Trophoblast cell (in vitro differentiated cells and primary cell): ENCODE measurements at regions not wholly inside any gene's neighbourhood (a gene's known extent, or its start where the extent isn't known, plus 50 kb on each side); places are given as distances from the start of the nearest gene placed in this dataset.
A peak's percentile ranks its signal among the peaks of the same experiment; 100 is the strongest.
"Not testable (repeated sequence)": the region's sequence is repeated elsewhere in the genome, so short reads cannot be mapped to it uniquely, and the experiment has no call there.

Source experiments
- DNase-seq, 2 donors: peaks; one replicate each; pipeline ENCODE4 v3.0.0-alpha.2; 2016
- H2AFZ ChIP-seq: 2 replicates; pipeline ENCODE4 v1.6.1; 2013; ENCODE audit warnings: low read length, moderate library complexity, mild to moderate bottlenecking; ENCODE audit not compliant: insufficient read depth, poor library complexity
- H2AK5ac ChIP-seq: 2 replicates; pipeline ENCODE4 v1.6.1; 2013; ENCODE audit warnings: mild to moderate bottlenecking, low read length
- H2BK120ac ChIP-seq: 2 replicates; pipeline ENCODE4 v1.6.1; 2013; ENCODE audit warnings: low read length, mild to moderate bottlenecking, moderate library complexity; ENCODE audit not compliant: insufficient read depth, poor library complexity
- H2BK12ac ChIP-seq: 2 replicates; pipeline ENCODE4 v1.6.1; 2013; ENCODE audit warnings: mild to moderate bottlenecking, low read length, moderate library complexity
- H2BK5ac ChIP-seq: 2 replicates; pipeline ENCODE4 v1.6.1; 2013; ENCODE audit warnings: low read length, low read depth, moderate library complexity, mild to moderate bottlenecking; ENCODE audit not compliant: poor library complexity
- H3K14ac ChIP-seq: 2 replicates; pipeline ENCODE4 v1.6.1; 2013; ENCODE audit warnings: mild to moderate bottlenecking, low read length
- H3K18ac ChIP-seq: 2 replicates; pipeline ENCODE4 v1.6.1; 2013; ENCODE audit warnings: mild to moderate bottlenecking, low read length
- H3K23ac ChIP-seq: 2 replicates; pipeline ENCODE4 v1.6.1; 2013; ENCODE audit warnings: low read length
- H3K27ac ChIP-seq: 2 replicates; pipeline ENCODE4 v1.5.1; 2013; ENCODE audit warnings: low read depth, mild to moderate bottlenecking, inconsistent platforms, low read length, moderate library complexity
- H3K27me3 ChIP-seq: 2 replicates; pipeline ENCODE4 v1.6.1; 2013; ENCODE audit warnings: inconsistent platforms, mild to moderate bottlenecking, low read length, moderate library complexity; ENCODE audit not compliant: insufficient read depth
- H3K36me3 ChIP-seq, 2 experiments: 1 replicate in 1 of 2; 2 replicates in 1 of 2; pipeline ENCODE4 v1.6.1; 2013; ENCODE audit warnings: low read length in 2 of 2, mild to moderate bottlenecking in 2 of 2, moderate library complexity in 1 of 2; ENCODE audit not compliant: insufficient read depth in 2 of 2, control insufficient read depth in 1 of 2
- H3K4ac ChIP-seq: 2 replicates; pipeline ENCODE4 v1.6.1; 2013; ENCODE audit warnings: low read depth, mild to moderate bottlenecking, low read length, moderate library complexity
- H3K4me1 ChIP-seq, 2 experiments: 1 replicate in 1 of 2; 2 replicates in 1 of 2; pipeline ENCODE4 v1.6.1; 2013; ENCODE audit warnings: low read length in 2 of 2, mild to moderate bottlenecking in 2 of 2, moderate library complexity in 1 of 2; ENCODE audit not compliant: insufficient read depth in 2 of 2, control insufficient read depth in 1 of 2
- H3K4me2 ChIP-seq: 2 replicates; pipeline ENCODE4 v1.6.1; 2013; ENCODE audit warnings: inconsistent platforms, mild to moderate bottlenecking, low read length, moderate library complexity
- H3K4me3 ChIP-seq: 2 replicates; pipeline ENCODE4 v1.5.1; 2013; ENCODE audit warnings: mild to moderate bottlenecking, low read depth, low read length, inconsistent platforms
- H3K79me1 ChIP-seq: one replicate; pipeline ENCODE4 v1.6.1; 2013; ENCODE audit warnings: low read length
- H3K79me2 ChIP-seq: 2 replicates; pipeline ENCODE4 v1.6.1; 2013; ENCODE audit warnings: low read length, mild to moderate bottlenecking; ENCODE audit not compliant: control insufficient read depth, insufficient read depth, poor library complexity
- H3K9ac ChIP-seq: 2 replicates; pipeline ENCODE4 v1.6.1; 2013; ENCODE audit warnings: mild to moderate bottlenecking, low read length
- H3K9me3 ChIP-seq: 2 replicates; pipeline ENCODE4 v1.6.1; 2013; ENCODE audit warnings: low read depth, mild to moderate bottlenecking, control low read depth, inconsistent platforms, low read length; ENCODE audit not compliant: insufficient read depth
- H4K12ac ChIP-seq: 2 replicates; pipeline ENCODE4 v1.6.1; 2013; ENCODE audit warnings: low read depth, mild to moderate bottlenecking, low read length, moderate library complexity
- H4K8ac ChIP-seq: 2 replicates; pipeline ENCODE4 v1.6.1; 2013; ENCODE audit warnings: low read depth, mild to moderate bottlenecking, low read length, moderate library complexity
- H4K91ac ChIP-seq: one replicate; pipeline ENCODE4 v1.6.1; 2013; ENCODE audit warnings: low read depth, mild to moderate bottlenecking, low read length, moderate library complexity
- WGBS: extraction: QIAGEN DNeasy Blood & Tissue Kit; methylation state at CpG from one replicate; pipeline ENCODE4 v1.1.7; 2013; ENCODE audit warnings: missing lambda C conversion rate; ENCODE audit not compliant: insufficient read length, insufficient coverage; ENCODE audit errors: extremely low coverage; 5-methylcytosine and 5-hydroxymethylcytosine counted together

DNA sequence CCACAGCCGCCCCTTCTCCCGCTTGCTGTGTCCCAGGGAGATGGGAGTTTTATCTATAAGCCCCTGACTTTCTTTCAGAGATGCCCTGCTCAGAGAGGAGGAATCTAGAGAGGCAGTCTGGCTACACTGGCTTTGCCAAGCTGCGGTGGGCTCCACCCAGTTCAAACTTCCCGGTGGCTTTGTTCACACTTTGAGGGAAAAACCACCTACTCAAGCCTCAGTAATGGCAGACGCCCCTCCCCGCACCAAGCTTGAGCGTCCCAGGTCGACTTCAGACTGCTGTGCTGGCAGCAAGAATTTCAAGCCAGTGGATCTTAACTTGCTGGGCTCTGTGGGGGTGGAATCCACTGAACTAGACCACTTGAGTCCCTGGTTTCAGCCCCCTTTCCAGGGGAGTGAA lies 162.2 kb upstream of the MAGEB16 start:
- no CpG with 5 or more reads among the region's 8 CpGs for WGBS
- H3K14ac ChIP-seq, H4K8ac ChIP-seq, H2BK12ac ChIP-seq, H4K12ac ChIP-seq, H3K79me2 ChIP-seq, H3K4me3 ChIP-seq, H3K4me1 ChIP-seq, H3K9ac ChIP-seq, H3K23ac ChIP-seq, H3K4ac ChIP-seq, H3K9me3 ChIP-seq, H2AK5ac ChIP-seq, H3K4me2 ChIP-seq, H2BK5ac ChIP-seq, H2BK120ac ChIP-seq, H2AFZ ChIP-seq, H3K18ac ChIP-seq, H3K27ac ChIP-seq, DNase-seq, H3K36me3 ChIP-seq, H4K91ac ChIP-seq, H3K27me3 ChIP-seq, H3K79me1 ChIP-seq: not testable (repeated sequence)

DNA sequence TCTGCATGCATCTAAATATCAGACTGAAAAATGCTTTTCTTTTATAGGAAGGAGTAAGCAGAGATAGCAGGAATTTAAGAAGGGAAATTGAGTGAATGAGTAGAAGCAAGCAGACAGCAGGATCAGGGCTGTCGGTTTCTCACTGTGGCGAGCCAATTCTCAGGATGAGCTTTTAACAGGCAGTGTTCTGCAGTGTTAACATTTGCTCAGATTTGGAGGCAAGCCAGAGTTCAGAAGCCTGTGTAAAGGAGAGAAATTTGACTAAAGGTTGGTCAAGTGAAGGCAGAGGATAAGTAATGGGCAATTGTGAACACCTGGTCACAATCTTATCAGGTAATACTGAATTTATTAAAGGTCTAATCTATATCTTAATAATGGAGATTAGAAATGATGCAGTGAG lies 133.3 kb upstream of the MAGEB16 start:
- Histone ChIP-seq H3K9me3 (no peaks in the 10 kb centered on the region), H3K23ac (no peak overlapping the region), H4K8ac (no peak overlapping the region), H3K9ac (no peak overlapping the region), H4K12ac (no peak overlapping the region), H3K4me3 (no peak overlapping the region), H2AK5ac (no peak overlapping the region), H2AFZ (no peak overlapping the region), H3K14ac (no peak overlapping the region), H2BK5ac (no peak overlapping the region), H3K4me2 (no peak overlapping the region), H4K91ac (no peak overlapping the region), H3K27ac (peak overlapping the region; percentile 34), H3K79me2 (no peaks in the 10 kb centered on the region), H3K27me3 (no peaks in the 10 kb centered on the region), H3K18ac (no peak overlapping the region), H3K4me1 (no peaks in the 10 kb centered on the region), H3K79me1 (no peaks in the 10 kb centered on the region), H3K4ac (no peak overlapping the region), H2BK120ac (no peak overlapping the region), H2BK12ac (no peak overlapping the region), H3K36me3 (no peaks in the 10 kb centered on the region)
- DNase-seq: no peak
- no CpG with 5 or more reads among the region's 2 CpGs for WGBS

- Histone ChIP-seq H3K4ac (no peak overlapping the region), H2BK12ac (no peak overlapping the region), H2AFZ (no peak overlapping the region), H4K12ac (no peak overlapping the region), H2BK5ac (no peak overlapping the region), H3K9me3 (no peaks in the 10 kb centered on the region), H2BK120ac (no peak overlapping the region), H3K27ac (peak overlapping the region; percentile 62), H3K27me3 (no peaks in the 10 kb centered on the region), H3K18ac (no peak overlapping the region), H3K79me2 (no peaks in the 10 kb centered on the region), H3K23ac (no peak overlapping the region), H4K91ac (no peak overlapping the region), H3K4me3 (no peak overlapping the region), H4K8ac (no peak overlapping the region), H3K4me2 (no peak overlapping the region), H3K9ac (no peak overlapping the region), H3K36me3 (no peaks in the 10 kb centered on the region), H3K14ac (no peak overlapping the region), H3K4me1 (no peaks in the 10 kb centered on the region), H2AK5ac (no peak overlapping the region), H3K79me1 (no peaks in the 10 kb centered on the region)
- DNase-seq: no peak
Observed at GRCh38 chrX:35665311-35665710, 132.8 kb upstream of the MAGEB16 start.

GRCh38 chrX:35670889-35671288 lies 127.3 kb upstream of the MAGEB16 start:
- H3K18ac ChIP-seq: no peak overlapping the region
- no peak overlapping the region for H3K4ac ChIP-seq
- no peak overlapping the region for H2BK5ac ChIP-seq
- H3K14ac ChIP-seq: no peak overlapping the region
- H3K36me3 ChIP-seq: no peaks in the 10 kb centered on the region
- H3K4me3 ChIP-seq: no peak overlapping the region
- no peak overlapping the region for H2AFZ ChIP-seq
- no peaks in the 10 kb centered on the region for H3K79me1 ChIP-seq
- H2AK5ac ChIP-seq: no peak overlapping the region
- no peak overlapping the region for H4K12ac ChIP-seq
- no peak overlapping the region for H3K27ac ChIP-seq
- no peak overlapping the region for H3K4me2 ChIP-seq
- no peak overlapping the region for H2BK12ac ChIP-seq
- H3K4me1 ChIP-seq: no peaks in the 10 kb centered on the region
- H2BK120ac ChIP-seq: no peak overlapping the region
- H3K79me2 ChIP-seq: no peaks in the 10 kb centered on the region
- DNase-seq: no peak
- no peaks in the 10 kb centered on the region for H3K27me3 ChIP-seq
- no peak overlapping the region for H3K23ac ChIP-seq
- no peaks in the 10 kb centered on the region for H3K9me3 ChIP-seq
- no peak overlapping the region for H4K8ac ChIP-seq
- no CpG with 5 or more reads among the region's 5 CpGs for WGBS
- H3K9ac ChIP-seq: no peak overlapping the region
- H4K91ac ChIP-seq: no peak overlapping the region

- Histone ChIP-seq H3K9ac (no peak overlapping the region), H3K4me1 (no peaks in the 10 kb centered on the region), H3K27me3 (no peaks in the 10 kb centered on the region), H3K79me2 (no peaks in the 10 kb centered on the region), H2BK5ac (no peak overlapping the region), H3K9me3 (no peaks in the 10 kb centered on the region), H3K79me1 (no peaks in the 10 kb centered on the region), H2BK12ac (no peak overlapping the region), H3K14ac (no peak overlapping the region), H2BK120ac (no peak overlapping the region), H3K27ac (no peak overlapping the region), H3K4me2 (no peak overlapping the region), H3K4me3 (no peak overlapping the region), H2AK5ac (no peak overlapping the region), H3K18ac (no peak overlapping the region), H3K36me3 (no peaks in the 10 kb centered on the region), H4K12ac (no peak overlapping the region), H2AFZ (no peak overlapping the region), H3K4ac (no peak overlapping the region), H4K91ac (no peak overlapping the region), H4K8ac (no peak overlapping the region), H3K23ac (no peak overlapping the region)
- WGBS: no CpG with 5 or more reads among the region's 2 CpGs
- no peak for DNase-seq
Observed at GRCh38 chrX:35675151-35675550, 123.0 kb upstream of the MAGEB16 start.
